Neural cell (in vitro differentiated cells): ENCODE measurements at regions not wholly inside any gene's neighbourhood (a gene's known extent, or its start where the extent isn't known, plus 50 kb on each side); places are given as distances from the start of the nearest gene placed in this dataset.

ENCODE experiments used
- H2AFZ ChIP-seq: fragments of 200-600, 300-800 bp; sonication (generic), shearing (Covaris generic); 2 replicates; pipeline ENCODE4 v1.6.0; 2014; ENCODE audit warnings: low read depth, mild to moderate bottlenecking, antibody characterized with exemption, low read length, moderate library complexity
- H3F3A ChIP-seq: fragments of 200-600 bp; shearing (Covaris generic); 2 replicates; pipeline ENCODE4 v1.6.1; 2016; ENCODE audit warnings: mild to moderate bottlenecking, moderate library complexity, mixed read lengths, antibody characterized with exemption, low read length; ENCODE audit not compliant: insufficient read depth, poor library complexity, severe bottlenecking
- H3K27ac ChIP-seq: fragments of 200-600, 300-800 bp; sonication (generic), shearing (Covaris generic); 2 replicates; pipeline ENCODE4 v1.5.1; 2014; ENCODE audit warnings: mild to moderate bottlenecking, low read length, moderate library complexity
- H3K27me3 ChIP-seq: fragments of 300-800, 200-600 bp; sonication (generic), shearing (Covaris generic); 2 replicates; pipeline ENCODE4 v1.6.0; 2014; ENCODE audit warnings: mild to moderate bottlenecking, low read depth, low read length, moderate library complexity; ENCODE audit not compliant: insufficient read depth
- H3K36me3 ChIP-seq: fragments of 300-800, 200-600 bp; sonication (generic), shearing (Covaris generic); 2 replicates; pipeline ENCODE4 v1.5.1; 2014; ENCODE audit warnings: mild to moderate bottlenecking, antibody characterized with exemption, low read length, moderate library complexity; ENCODE audit not compliant: insufficient read depth
- H3K4me2 ChIP-seq: fragments of 300-800, 200-600 bp; sonication (generic), shearing (Covaris generic); 2 replicates; pipeline ENCODE4 v1.6.0; 2014; ENCODE audit warnings: mild to moderate bottlenecking, low read length
- H3K4me3 ChIP-seq: fragments of 300-800, 200-600 bp; sonication (generic), shearing (Covaris generic); 2 replicates; pipeline ENCODE4 v1.5.1; 2014; ENCODE audit warnings: mild to moderate bottlenecking, low read length, moderate library complexity
- H3K79me2 ChIP-seq: fragments of 200-600 bp; shearing (Covaris generic); replicated peaks from 2 replicates; pipeline ENCODE4 v1.6.0; 2014; ENCODE audit warnings: mild to moderate bottlenecking, low read length, moderate library complexity; ENCODE audit not compliant: insufficient read depth
- H3K9ac ChIP-seq: fragments of 300-800, 200-600 bp; sonication (generic), shearing (Covaris generic); 2 replicates; pipeline ENCODE4 v1.6.1; 2016; ENCODE audit warnings: mild to moderate bottlenecking, low read length, mixed read lengths
- H3K9me2 ChIP-seq: fragments of 200-600 bp; shearing (Covaris generic); 2 replicates; pipeline ENCODE4 v1.6.1; 2016; ENCODE audit warnings: mild to moderate bottlenecking, low read length, mixed read lengths; ENCODE audit not compliant: insufficient read depth
- H3K9me3 ChIP-seq: fragments of 200-600, 300-800 bp; sonication (generic), shearing (Covaris generic); 2 replicates; pipeline ENCODE4 v1.6.1; 2016; ENCODE audit warnings: mild to moderate bottlenecking, mixed run types, low read length, moderate library complexity, mixed read lengths
- H4K20me1 ChIP-seq: fragments of 200-600 bp; shearing (Covaris generic); 2 replicates; pipeline ENCODE4 v1.6.1; 2016; ENCODE audit warnings: mild to moderate bottlenecking, mixed run types; ENCODE audit not compliant: insufficient read depth
- CTCF ChIP-seq: fragments of 450-650 bp; IDR thresholded peaks from 2 replicates; pipeline ENCODE4 v1.5.1; 2014; ENCODE audit warnings: antibody characterized with exemption, mild to moderate bottlenecking, moderate library complexity; ENCODE audit not compliant: poor library complexity, severe bottlenecking
- EP300 ChIP-seq: fragments of 450-650 bp; conservative IDR thresholded peaks from 2 replicates; pipeline ENCODE4 v1.6.1; 2014; ENCODE audit warnings: antibody characterized with exemption, mild to moderate bottlenecking, moderate library complexity; ENCODE audit not compliant: poor library complexity, severe bottlenecking
- EZH2 ChIP-seq: fragments of 200-600, 300-800 bp; shearing (Covaris generic), sonication (generic); IDR thresholded peaks from 2 replicates; pipeline ENCODE4 v1.6.1; 2014; ENCODE audit warnings: antibody characterized with exemption, low read length, borderline replicate concordance, mild to moderate bottlenecking; ENCODE audit not compliant: insufficient read depth, poor library complexity, severe bottlenecking
- MXI1 ChIP-seq: fragments of 450-650 bp; conservative IDR thresholded peaks from 2 replicates; pipeline ENCODE4 v1.6.1; 2014; ENCODE audit warnings: antibody characterized with exemption, mild to moderate bottlenecking; ENCODE audit not compliant: poor library complexity, severe bottlenecking
- POLR2AphosphoS5 ChIP-seq: IDR thresholded peaks from 2 replicates; pipeline ENCODE4 v1.6.1; 2012
- RAD21 ChIP-seq: fragments of 450-650 bp; conservative IDR thresholded peaks from 2 replicates; pipeline ENCODE4 v1.6.1; 2014; ENCODE audit warnings: antibody characterized with exemption, mild to moderate bottlenecking, moderate library complexity
- REST ChIP-seq: IDR thresholded peaks from 2 replicates; pipeline ENCODE4 v1.6.1; 2012; ENCODE audit warnings: borderline replicate concordance
- SMC3 ChIP-seq: fragments of 450-650 bp; conservative IDR thresholded peaks from 2 replicates; pipeline ENCODE4 v1.6.1; 2014; ENCODE audit warnings: antibody characterized with exemption, mild to moderate bottlenecking, moderate library complexity; ENCODE audit not compliant: poor library complexity
- TAF1 ChIP-seq: IDR thresholded peaks from 2 replicates; pipeline ENCODE4 v1.6.1; 2012; ENCODE audit warnings: low read depth

- no peak overlapping the region for H3K4me2 ChIP-seq
- no peak overlapping the region for H3K27ac ChIP-seq
- H3K9me2 ChIP-seq: no peaks in the 10 kb centered on the region
- H3K4me3 ChIP-seq: no peak overlapping the region
- H3F3A ChIP-seq: no peaks in the 10 kb centered on the region
- no peaks in the 10 kb centered on the region for H3K79me2 ChIP-seq
- H4K20me1 ChIP-seq: no peaks in the 10 kb centered on the region
- H3K9ac ChIP-seq: no peak overlapping the region
- no peaks in the 10 kb centered on the region for H3K9me3 ChIP-seq
- no peak for TF ChIP-seq CTCF
- TF ChIP-seq POLR2AphosphoS5: no peak
- TF ChIP-seq RAD21: no peak
- TF ChIP-seq EP300: no peak
- no peak for TF ChIP-seq TAF1
- TF ChIP-seq MXI1: no peak
- TF ChIP-seq SMC3: no peak
- TF ChIP-seq REST: no peak
- TF ChIP-seq EZH2: no peak
- H3K27me3 ChIP-seq: no peaks in the 10 kb centered on the region
- H3K36me3 ChIP-seq: no peaks in the 10 kb centered on the region
- H2AFZ ChIP-seq: no peak overlapping the region
Measured at GRCh38 chr4:24163314-24163713, 273.5 kb upstream of the PPARGC1A start.

GRCh38 chr4:24160358-24160757 is 270.5 kb upstream of the PPARGC1A start:
- H3K9ac ChIP-seq: no peak overlapping the region
- H3K4me3 ChIP-seq: no peak overlapping the region
- no peaks in the 10 kb centered on the region for H3K79me2 ChIP-seq
- H3K36me3 ChIP-seq: no peaks in the 10 kb centered on the region
- no peaks in the 10 kb centered on the region for H3K9me2 ChIP-seq
- no peaks in the 10 kb centered on the region for H3K27me3 ChIP-seq
- no peak overlapping the region for H3K27ac ChIP-seq
- H3K9me3 ChIP-seq: no peaks in the 10 kb centered on the region
- TF ChIP-seq REST (no peak), POLR2AphosphoS5 (no peak), TAF1 (no peak), CTCF (no peak), MXI1 (no peak), EZH2 (no peak), SMC3 (no peak), RAD21 (no peak), EP300 (no peak)
- no peak overlapping the region for H2AFZ ChIP-seq
- no peaks in the 10 kb centered on the region for H4K20me1 ChIP-seq
- no peaks in the 10 kb centered on the region for H3F3A ChIP-seq
- H3K4me2 ChIP-seq: no peak overlapping the region
